ENCODE measurements at regions not wholly inside any gene's neighbourhood (a gene's known extent, or its start where the extent isn't known, plus 50 kb on each side); places are given as distances from the start of the nearest gene placed in this dataset.

- no peaks in the 10 kb centered on the region for H3K4me1 Mint-ChIP-seq (ENCODE audit: low read depth, unreplicated experiment)
- TF ChIP-seq CTCF (IDR thresholded peaks at IDR 0.05; ENCODE audit: unreplicated experiment) = no peak
- H3K27ac Mint-ChIP-seq (ENCODE audit: unreplicated experiment) = no peak overlapping the region
- intact Hi-C loops (cut with micrococcal nuclease; ENCODE audit: unreplicated experiment) = no loop called here
- CTCF ChIA-PET = no interaction called here
- BruUV-seq (replicated peaks) = no TSS peak
- no peak overlapping the region for H3K4me3 Mint-ChIP-seq (ENCODE audit: low read depth, unreplicated experiment)
- H3K27me3 Mint-ChIP-seq (ENCODE audit: unreplicated experiment) = no peaks in the 10 kb centered on the region
- DNase-seq = no peak
- no peaks in the 10 kb centered on the region for H3K36me3 Mint-ChIP-seq (ENCODE audit: insufficient read depth, unreplicated experiment)
- H3K9me3 Mint-ChIP-seq (ENCODE audit: low read depth, unreplicated experiment) = no peaks in the 10 kb centered on the region
Observed at GRCh38 chr4:171181090-171181489, 632.1 kb upstream of the GALNTL6 start.

GRCh38 chr4:171170671-171171070 is 642.5 kb upstream of the GALNTL6 start:
- no peak overlapping the region for H3K4me3 Mint-ChIP-seq (ENCODE audit: low read depth, unreplicated experiment)
- no peaks in the 10 kb centered on the region for H3K27me3 Mint-ChIP-seq (ENCODE audit: unreplicated experiment)
- CTCF ChIA-PET = no interaction called here
- H3K4me1 Mint-ChIP-seq (ENCODE audit: low read depth, unreplicated experiment) = no peaks in the 10 kb centered on the region
- peaks cover 5% of the 10 kb centered on the region for H3K9me3 Mint-ChIP-seq (ENCODE audit: low read depth, unreplicated experiment)
- no peak for DNase-seq
- H3K27ac Mint-ChIP-seq (ENCODE audit: unreplicated experiment) = no peak overlapping the region
- intact Hi-C loops (cut with micrococcal nuclease; ENCODE audit: unreplicated experiment) = no loop called here
- no peak for TF ChIP-seq CTCF (IDR thresholded peaks at IDR 0.05; ENCODE audit: unreplicated experiment)
- no peaks in the 10 kb centered on the region for H3K36me3 Mint-ChIP-seq (ENCODE audit: insufficient read depth, unreplicated experiment)
- no TSS peak for BruUV-seq (replicated peaks)

- TF ChIP-seq CTCF (IDR thresholded peaks at IDR 0.05; ENCODE audit: unreplicated experiment) = no peak
- H3K4me3 Mint-ChIP-seq (ENCODE audit: low read depth, unreplicated experiment) = no peak overlapping the region
- H3K27me3 Mint-ChIP-seq (ENCODE audit: unreplicated experiment) = no peaks in the 10 kb centered on the region
- CTCF ChIA-PET = no interaction called here
- DNase-seq = no peak
- H3K9me3 Mint-ChIP-seq (ENCODE audit: low read depth, unreplicated experiment) = peaks cover 5% of the 10 kb centered on the region
- no peaks in the 10 kb centered on the region for H3K4me1 Mint-ChIP-seq (ENCODE audit: low read depth, unreplicated experiment)
- BruUV-seq (replicated peaks) = no TSS peak
- H3K27ac Mint-ChIP-seq (ENCODE audit: unreplicated experiment) = no peak overlapping the region
- intact Hi-C loops (cut with micrococcal nuclease; ENCODE audit: unreplicated experiment) = no loop called here
- no peaks in the 10 kb centered on the region for H3K36me3 Mint-ChIP-seq (ENCODE audit: insufficient read depth, unreplicated experiment)
Observed at GRCh38 chr4:171169396-171169795, 643.8 kb upstream of the GALNTL6 start.

GRCh38 chr4:171162478-171162877 is 650.7 kb upstream of the GALNTL6 start:
- no peaks in the 10 kb centered on the region for H3K27me3 Mint-ChIP-seq (ENCODE audit: unreplicated experiment)
- H3K4me1 Mint-ChIP-seq (ENCODE audit: low read depth, unreplicated experiment) = peaks cover 8% of the 10 kb centered on the region
- no TSS peak for BruUV-seq (replicated peaks)
- no peak overlapping the region for H3K27ac Mint-ChIP-seq (ENCODE audit: unreplicated experiment)
- no peaks in the 10 kb centered on the region for H3K9me3 Mint-ChIP-seq (ENCODE audit: low read depth, unreplicated experiment)
- H3K36me3 Mint-ChIP-seq (ENCODE audit: insufficient read depth, unreplicated experiment) = no peaks in the 10 kb centered on the region
- no peak for TF ChIP-seq CTCF (IDR thresholded peaks at IDR 0.05; ENCODE audit: unreplicated experiment)
- DNase-seq = peak; percentile 2
- CTCF ChIA-PET = no interaction called here
- intact Hi-C loops (cut with micrococcal nuclease; ENCODE audit: unreplicated experiment) = no loop called here
- H3K4me3 Mint-ChIP-seq (ENCODE audit: low read depth, unreplicated experiment) = no peak overlapping the region
